ENCODE measurements at regions not wholly inside any gene's neighbourhood (a gene's known extent, or its start where the extent isn't known, plus 50 kb on each side); places are given as distances from the start of the nearest gene placed in this dataset.

GRCh38 chr5:128669803-128670202 lies 131.8 kb upstream of the FBN2 start:
- Mint-ChIP-seq H3K9me3 (no peaks in the 10 kb centered on the region), H3K27ac (no peak overlapping the region), H3K4me3 (no peak overlapping the region), H3K27me3 (ENCODE audit: insufficient read depth, low read depth, poor library complexity) (peaks cover 2% of the 10 kb centered on the region), H3K36me3 (ENCODE audit: low read depth) (no peaks in the 10 kb centered on the region), H3K4me1 (peaks cover 34% of the 10 kb centered on the region)
- Histone ChIP-seq H3K36me3 (ENCODE audit: insufficient read depth) (no peaks in the 10 kb centered on the region), H3K79me2 (replicated peaks; ENCODE audit: insufficient read depth) (no peaks in the 10 kb centered on the region), H3K4me2 (no peak overlapping the region), H3K4me1 (ENCODE audit: insufficient read depth) (peaks cover 25% of the 10 kb centered on the region), H3K27ac (ENCODE audit: low read depth) (no peak overlapping the region), H3F3A (replicated peaks; ENCODE audit: low read depth) (no peaks in the 10 kb centered on the region), H3K9me2 (ENCODE audit: insufficient read depth) (peaks cover 5% of the 10 kb centered on the region; the same call in 1 of the 2 replicates), H2AFZ (no peak overlapping the region), H3K4me3 (no peak overlapping the region), H4K20me1 (replicated peaks; ENCODE audit: insufficient read depth) (no peaks in the 10 kb centered on the region), H3K27me3 (ENCODE audit: insufficient read depth) (no peaks in the 10 kb centered on the region)
- TF ChIP-seq, protein P1, sequence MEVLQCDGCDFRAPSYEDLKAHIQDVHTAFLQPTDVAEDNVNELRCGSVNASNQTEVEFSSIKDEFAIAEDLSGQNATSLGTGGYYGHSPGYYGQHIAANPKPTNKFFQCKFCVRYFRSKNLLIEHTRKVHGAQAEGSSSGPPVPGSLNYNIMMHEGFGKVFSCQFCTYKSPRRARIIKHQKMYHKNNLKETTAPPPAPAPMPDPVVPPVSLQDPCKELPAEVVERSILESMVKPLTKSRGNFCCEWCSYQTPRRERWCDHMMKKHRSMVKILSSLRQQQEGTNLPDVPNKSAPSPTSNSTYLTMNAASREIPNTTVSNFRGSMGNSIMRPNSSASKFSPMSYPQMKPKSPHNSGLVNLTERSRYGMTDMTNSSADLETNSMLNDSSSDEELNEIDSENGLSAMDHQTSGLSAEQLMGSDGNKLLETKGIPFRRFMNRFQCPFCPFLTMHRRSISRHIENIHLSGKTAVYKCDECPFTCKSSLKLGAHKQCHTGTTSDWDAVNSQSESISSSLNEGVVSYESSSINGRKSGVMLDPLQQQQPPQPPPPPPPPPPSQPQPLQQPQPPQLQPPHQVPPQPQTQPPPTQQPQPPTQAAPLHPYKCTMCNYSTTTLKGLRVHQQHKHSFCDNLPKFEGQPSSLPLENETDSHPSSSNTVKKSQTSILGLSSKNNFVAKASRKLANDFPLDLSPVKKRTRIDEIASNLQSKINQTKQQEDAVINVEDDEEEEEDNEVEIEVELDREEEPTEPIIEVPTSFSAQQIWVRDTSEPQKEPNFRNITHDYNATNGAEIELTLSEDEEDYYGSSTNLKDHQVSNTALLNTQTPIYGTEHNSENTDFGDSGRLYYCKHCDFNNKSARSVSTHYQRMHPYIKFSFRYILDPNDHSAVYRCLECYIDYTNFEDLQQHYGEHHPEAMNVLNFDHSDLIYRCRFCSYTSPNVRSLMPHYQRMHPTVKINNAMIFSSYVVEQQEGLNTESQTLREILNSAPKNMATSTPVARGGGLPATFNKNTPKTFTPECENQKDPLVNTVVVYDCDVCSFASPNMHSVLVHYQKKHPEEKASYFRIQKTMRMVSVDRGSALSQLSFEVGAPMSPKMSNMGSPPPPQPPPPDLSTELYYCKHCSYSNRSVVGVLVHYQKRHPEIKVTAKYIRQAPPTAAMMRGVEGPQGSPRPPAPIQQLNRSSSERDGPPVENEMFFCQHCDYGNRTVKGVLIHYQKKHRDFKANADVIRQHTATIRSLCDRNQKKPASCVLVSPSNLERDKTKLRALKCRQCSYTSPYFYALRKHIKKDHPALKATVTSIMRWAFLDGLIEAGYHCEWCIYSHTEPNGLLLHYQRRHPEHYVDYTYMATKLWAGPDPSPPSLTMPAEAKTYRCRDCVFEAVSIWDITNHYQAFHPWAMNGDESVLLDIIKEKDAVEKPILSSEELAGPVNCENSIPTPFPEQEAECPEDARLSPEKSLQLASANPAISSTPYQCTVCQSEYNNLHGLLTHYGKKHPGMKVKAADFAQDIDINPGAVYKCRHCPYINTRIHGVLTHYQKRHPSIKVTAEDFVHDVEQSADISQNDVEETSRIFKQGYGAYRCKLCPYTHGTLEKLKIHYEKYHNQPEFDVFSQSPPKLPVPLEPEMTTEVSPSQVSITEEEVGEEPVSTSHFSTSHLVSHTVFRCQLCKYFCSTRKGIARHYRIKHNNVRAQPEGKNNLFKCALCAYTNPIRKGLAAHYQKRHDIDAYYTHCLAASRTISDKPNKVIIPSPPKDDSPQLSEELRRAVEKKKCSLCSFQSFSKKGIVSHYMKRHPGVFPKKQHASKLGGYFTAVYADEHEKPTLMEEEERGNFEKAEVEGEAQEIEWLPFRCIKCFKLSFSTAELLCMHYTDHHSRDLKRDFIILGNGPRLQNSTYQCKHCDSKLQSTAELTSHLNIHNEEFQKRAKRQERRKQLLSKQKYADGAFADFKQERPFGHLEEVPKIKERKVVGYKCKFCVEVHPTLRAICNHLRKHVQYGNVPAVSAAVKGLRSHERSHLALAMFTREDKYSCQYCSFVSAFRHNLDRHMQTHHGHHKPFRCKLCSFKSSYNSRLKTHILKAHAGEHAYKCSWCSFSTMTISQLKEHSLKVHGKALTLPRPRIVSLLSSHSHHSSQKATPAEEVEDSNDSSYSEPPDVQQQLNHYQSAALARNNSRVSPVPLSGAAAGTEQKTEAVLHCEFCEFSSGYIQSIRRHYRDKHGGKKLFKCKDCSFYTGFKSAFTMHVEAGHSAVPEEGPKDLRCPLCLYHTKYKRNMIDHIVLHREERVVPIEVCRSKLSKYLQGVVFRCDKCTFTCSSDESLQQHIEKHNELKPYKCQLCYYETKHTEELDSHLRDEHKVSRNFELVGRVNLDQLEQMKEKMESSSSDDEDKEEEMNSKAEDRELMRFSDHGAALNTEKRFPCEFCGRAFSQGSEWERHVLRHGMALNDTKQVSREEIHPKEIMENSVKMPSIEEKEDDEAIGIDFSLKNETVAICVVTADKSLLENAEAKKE (CRISPR knock-in tag; IDR thresholded peaks at IDR 0.05): no peak
- TF ChIP-seq ZNF331 (CRISPR knock-in tag; IDR thresholded peaks at IDR 0.05; ENCODE audit: low read depth) (no peak), POLR2AphosphoS5 (IDR thresholded peaks at IDR 0.05; ENCODE audit: low read depth) (no peak), JUNB (IDR thresholded peaks at IDR 0.05; ENCODE audit: unreplicated experiment) (no peak), STAT1 (IDR thresholded peaks at IDR 0.05; ENCODE audit: unreplicated experiment) (no peak), CREB1 (CRISPR knock-in tag; IDR thresholded peaks at IDR 0.05; ENCODE audit: low read depth) (no peak), NANOG (IDR thresholded peaks at IDR 0.05; ENCODE audit: borderline replicate concordance) (no peak), REST (IDR thresholded peaks at IDR 0.05; ENCODE audit: unreplicated experiment) (no peak), CTCF (conservative IDR thresholded peaks at IDR 0.05; ENCODE audit: low read depth in 2 of 2) (no peak), ZNF114 (CRISPR knock-in tag; IDR thresholded peaks at IDR 0.05) (no peak), EZH2phosphoT487 (IDR thresholded peaks at IDR 0.05; ENCODE audit: unreplicated experiment) (no peak), EZH2 (IDR thresholded peaks at IDR 0.05; ENCODE audit: low read depth, unreplicated experiment) (no peak)
- TF ChIP-seq, protein P2, sequence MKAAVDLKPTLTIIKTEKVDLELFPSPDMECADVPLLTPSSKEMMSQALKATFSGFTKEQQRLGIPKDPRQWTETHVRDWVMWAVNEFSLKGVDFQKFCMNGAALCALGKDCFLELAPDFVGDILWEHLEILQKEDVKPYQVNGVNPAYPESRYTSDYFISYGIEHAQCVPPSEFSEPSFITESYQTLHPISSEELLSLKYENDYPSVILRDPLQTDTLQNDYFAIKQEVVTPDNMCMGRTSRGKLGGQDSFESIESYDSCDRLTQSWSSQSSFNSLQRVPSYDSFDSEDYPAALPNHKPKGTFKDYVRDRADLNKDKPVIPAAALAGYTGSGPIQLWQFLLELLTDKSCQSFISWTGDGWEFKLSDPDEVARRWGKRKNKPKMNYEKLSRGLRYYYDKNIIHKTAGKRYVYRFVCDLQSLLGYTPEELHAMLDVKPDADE (IDR thresholded peaks at IDR 0.05): no peak
- DNase-seq (ENCODE audit: low spot score): no peak
- no peak for ATAC-seq

Data from GM23338 (cell line).